IPS-18a (cell line): ENCODE measurements at regions not wholly inside any gene's neighbourhood (a gene's known extent, or its start where the extent isn't known, plus 50 kb on each side); places are given as distances from the start of the nearest gene placed in this dataset.

Experiments used
- H3K27ac ChIP-seq: one replicate; pipeline ENCODE4 v1.5.1; 2013; ENCODE audit warnings: low read length
- H3K27me3 ChIP-seq: one replicate; pipeline ENCODE4 v1.6.1; 2013; ENCODE audit warnings: mild to moderate bottlenecking, low read length; ENCODE audit not compliant: control insufficient read depth, insufficient read depth
- H3K36me3 ChIP-seq: one replicate; pipeline ENCODE4 v1.6.1; 2013; ENCODE audit warnings: low read depth, low read length; ENCODE audit not compliant: control insufficient read depth
- H3K4me1 ChIP-seq: one replicate; pipeline ENCODE4 v1.6.1; 2013; ENCODE audit warnings: low read depth, low read length; ENCODE audit not compliant: control insufficient read depth
- H3K4me3 ChIP-seq: one replicate; pipeline ENCODE4 v1.5.1; 2013; ENCODE audit warnings: low read length
- H3K9ac ChIP-seq: one replicate; pipeline ENCODE4 v1.6.1; 2013; ENCODE audit warnings: mild to moderate bottlenecking, low read length, moderate library complexity
- H3K9me3 ChIP-seq: one replicate; pipeline ENCODE4 v1.6.1; 2013; ENCODE audit warnings: low read depth, low read length; ENCODE audit not compliant: control insufficient read depth

GRCh38 chr9:26729187-26729586, 163.4 kb downstream of the CAAP1 start:
- Histone ChIP-seq H3K4me3 (no peak overlapping the region), H3K27ac (no peak overlapping the region), H3K27me3 (no peaks in the 10 kb centered on the region), H3K9ac (no peak overlapping the region), H3K9me3 (no peaks in the 10 kb centered on the region), H3K4me1 (no peaks in the 10 kb centered on the region), H3K36me3 (no peaks in the 10 kb centered on the region)

DNA sequence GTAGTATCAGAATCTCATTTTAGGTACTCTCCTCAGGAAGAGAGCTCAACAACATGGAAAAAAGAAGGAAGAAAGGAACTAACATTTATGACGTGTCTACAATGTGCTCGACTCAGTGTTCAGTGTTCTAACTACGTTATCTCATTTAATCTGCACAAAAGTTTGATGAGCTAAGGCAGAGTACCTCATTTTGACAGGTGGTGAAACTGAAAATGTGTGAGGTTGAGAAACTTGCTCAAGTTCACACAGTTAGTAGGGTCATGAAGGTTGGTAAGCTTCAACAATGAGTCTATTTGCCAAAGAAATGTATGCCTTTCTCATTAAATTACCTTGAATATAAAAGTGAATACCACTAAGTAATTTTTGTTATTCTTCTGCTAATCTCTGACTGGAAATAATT, 165.1 kb downstream of the CAAP1 start:
- Histone ChIP-seq H3K9me3 (no peaks in the 10 kb centered on the region), H3K27me3 (no peaks in the 10 kb centered on the region), H3K9ac (no peak overlapping the region), H3K36me3 (no peaks in the 10 kb centered on the region), H3K4me1 (no peaks in the 10 kb centered on the region), H3K27ac (no peak overlapping the region), H3K4me3 (no peak overlapping the region)

- no peaks in the 10 kb centered on the region for H3K9me3 ChIP-seq
- H3K36me3 ChIP-seq = no peaks in the 10 kb centered on the region
- no peaks in the 10 kb centered on the region for H3K4me1 ChIP-seq
- H3K27ac ChIP-seq = no peak overlapping the region
- no peak overlapping the region for H3K4me3 ChIP-seq
- no peaks in the 10 kb centered on the region for H3K27me3 ChIP-seq
- H3K9ac ChIP-seq = no peak overlapping the region
Observed at GRCh38 chr9:26725573-26725972, 167.0 kb downstream of the CAAP1 start.

DNA sequence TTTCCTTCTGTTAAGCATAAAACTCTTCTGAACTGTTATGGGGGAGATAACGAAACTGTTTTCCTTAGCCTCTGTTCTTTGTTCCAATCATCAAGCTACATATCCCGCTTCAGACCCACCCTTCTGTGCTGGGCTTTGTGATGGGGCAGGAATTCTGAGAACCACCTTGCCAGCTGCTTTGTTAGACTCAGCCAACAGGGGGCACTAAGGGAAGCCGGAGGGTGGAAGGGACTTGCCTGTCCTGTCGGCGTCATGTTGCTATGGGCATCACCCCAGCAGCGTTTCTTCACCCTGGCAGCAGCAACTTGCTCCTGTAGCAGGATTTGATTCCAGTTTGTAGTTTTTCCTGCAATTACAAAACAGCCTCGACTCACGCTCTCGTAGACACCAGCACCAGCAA, 169.1 kb downstream of the CAAP1 start:
- Histone ChIP-seq H3K27ac (no peak overlapping the region), H3K4me3 (no peak overlapping the region), H3K4me1 (no peaks in the 10 kb centered on the region), H3K27me3 (no peaks in the 10 kb centered on the region), H3K9me3 (no peaks in the 10 kb centered on the region), H3K9ac (no peak overlapping the region), H3K36me3 (no peaks in the 10 kb centered on the region)

DNA sequence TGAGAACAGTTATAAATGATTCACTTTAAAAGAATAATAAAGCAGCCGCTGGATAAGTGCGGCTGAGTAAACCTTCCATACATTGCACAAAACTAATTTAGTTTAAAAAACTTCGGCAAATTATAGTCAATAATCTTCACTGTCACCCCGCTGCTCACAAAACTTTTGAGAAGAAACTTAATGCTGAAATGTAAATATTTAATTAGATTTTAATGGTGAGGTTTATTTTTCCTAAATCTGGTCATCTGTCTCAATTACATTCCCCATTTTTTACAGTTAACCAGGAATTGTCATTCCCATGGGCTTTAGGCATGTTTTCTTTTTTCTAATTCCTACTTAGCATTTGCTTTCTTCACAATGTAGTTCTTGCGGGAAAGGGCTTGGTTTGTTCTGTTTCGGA, 169.8 kb downstream of the CAAP1 start:
- Histone ChIP-seq H3K27ac (no peak overlapping the region), H3K9ac (no peak overlapping the region)

GRCh38 chr9:26710008-26710407, 182.6 kb downstream of the CAAP1 start:
- Histone ChIP-seq H3K27me3 (no peaks in the 10 kb centered on the region), H3K9me3 (no peaks in the 10 kb centered on the region), H3K4me1 (no peaks in the 10 kb centered on the region)

More for the DNA sequence above, 169.8 kb downstream of the CAAP1 start:
- no peaks in the 10 kb centered on the region for H3K9me3 ChIP-seq
- H3K4me3 ChIP-seq = no peak overlapping the region
- no peaks in the 10 kb centered on the region for H3K36me3 ChIP-seq
- no peaks in the 10 kb centered on the region for H3K4me1 ChIP-seq
- no peaks in the 10 kb centered on the region for H3K27me3 ChIP-seq

GRCh38 chr9:26706223-26706622, 186.4 kb downstream of the CAAP1 start:
- Histone ChIP-seq H3K9me3 (no peaks in the 10 kb centered on the region), H3K27ac (no peak overlapping the region), H3K9ac (no peak overlapping the region), H3K36me3 (no peaks in the 10 kb centered on the region), H3K4me3 (no peak overlapping the region), H3K4me1 (no peaks in the 10 kb centered on the region), H3K27me3 (no peaks in the 10 kb centered on the region)

More at GRCh38 chr9:26710008-26710407, 182.6 kb downstream of the CAAP1 start:
- Histone ChIP-seq H3K27ac (no peak overlapping the region), H3K4me3 (no peak overlapping the region), H3K9ac (no peak overlapping the region), H3K36me3 (no peaks in the 10 kb centered on the region)

DNA sequence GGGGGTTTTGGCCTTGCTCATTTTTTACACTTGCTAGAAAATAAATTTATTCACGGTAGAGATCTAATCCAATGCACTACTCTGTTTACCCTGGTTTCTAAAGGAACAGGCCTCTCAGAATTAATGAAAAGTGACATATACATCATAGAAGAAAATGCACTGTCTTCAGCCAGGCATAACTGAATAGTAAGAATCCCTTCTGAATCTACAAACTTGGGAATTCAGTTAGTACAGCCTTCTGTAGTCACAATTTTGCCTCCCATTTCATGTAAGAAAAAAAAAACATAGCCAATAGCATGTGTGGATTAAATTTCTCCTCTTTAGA, 197.3 kb downstream of the CAAP1 start:
- H3K27ac ChIP-seq = no peak overlapping the region
- H3K4me1 ChIP-seq = no peaks in the 10 kb centered on the region
- H3K4me3 ChIP-seq = no peak overlapping the region
- H3K27me3 ChIP-seq = no peaks in the 10 kb centered on the region
- no peak overlapping the region for H3K9ac ChIP-seq
- no peaks in the 10 kb centered on the region for H3K36me3 ChIP-seq
- no peaks in the 10 kb centered on the region for H3K9me3 ChIP-seq

DNA sequence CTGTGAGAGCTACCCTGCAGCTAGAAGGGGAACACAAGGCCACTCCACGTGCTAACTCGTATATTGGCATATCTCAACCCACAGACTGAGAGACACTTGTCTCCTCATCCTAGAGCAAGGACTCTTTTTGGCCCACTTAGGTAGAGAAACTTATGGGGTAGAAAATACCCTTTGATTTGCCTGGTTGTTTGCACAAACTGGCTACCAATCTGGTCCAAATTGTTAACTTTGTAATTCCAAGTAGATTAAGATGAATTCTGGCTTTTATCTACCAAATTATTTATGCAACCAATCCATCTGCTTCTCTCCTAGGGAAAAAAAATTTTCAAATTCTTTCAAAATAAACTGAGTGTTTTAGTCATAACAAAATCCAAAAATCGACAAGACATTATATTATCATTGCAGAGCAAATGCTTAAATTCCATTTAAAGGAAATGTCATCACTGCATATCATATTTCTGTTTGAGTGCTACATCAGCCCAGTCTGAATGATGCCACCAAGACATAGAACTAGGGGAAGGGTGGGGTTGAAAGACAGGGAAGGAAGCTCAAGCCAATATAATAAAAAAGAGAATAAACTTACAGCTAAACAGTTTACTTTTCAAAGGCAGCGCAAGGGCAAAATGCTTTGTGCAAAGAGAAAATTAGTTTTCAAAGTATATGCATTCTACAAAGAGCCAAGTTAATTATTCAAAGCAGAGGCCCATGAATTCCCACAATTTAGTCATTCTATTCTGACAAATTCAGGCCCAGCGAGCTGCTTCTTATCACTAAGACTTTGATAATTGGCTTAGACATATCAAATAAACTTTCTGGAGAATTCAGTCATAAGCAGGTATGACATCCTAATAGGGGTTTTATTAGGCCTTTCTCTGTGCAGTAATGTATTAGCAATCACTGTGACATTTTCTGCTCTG, 198.0 kb downstream of the CAAP1 start:
- Histone ChIP-seq H3K9ac (no peak overlapping the region), H3K27ac (no peak overlapping the region), H3K9me3 (no peaks in the 10 kb centered on the region), H3K4me1 (no peaks in the 10 kb centered on the region), H3K4me3 (no peak overlapping the region), H3K36me3 (no peaks in the 10 kb centered on the region), H3K27me3 (no peaks in the 10 kb centered on the region)

GRCh38 chr9:26689041-26689440, 203.6 kb downstream of the CAAP1 start:
- Histone ChIP-seq H3K27ac (no peak overlapping the region), H3K9ac (no peak overlapping the region), H3K4me3 (no peak overlapping the region), H3K4me1 (no peaks in the 10 kb centered on the region), H3K9me3 (no peaks in the 10 kb centered on the region), H3K36me3 (no peaks in the 10 kb centered on the region), H3K27me3 (no peaks in the 10 kb centered on the region)

DNA sequence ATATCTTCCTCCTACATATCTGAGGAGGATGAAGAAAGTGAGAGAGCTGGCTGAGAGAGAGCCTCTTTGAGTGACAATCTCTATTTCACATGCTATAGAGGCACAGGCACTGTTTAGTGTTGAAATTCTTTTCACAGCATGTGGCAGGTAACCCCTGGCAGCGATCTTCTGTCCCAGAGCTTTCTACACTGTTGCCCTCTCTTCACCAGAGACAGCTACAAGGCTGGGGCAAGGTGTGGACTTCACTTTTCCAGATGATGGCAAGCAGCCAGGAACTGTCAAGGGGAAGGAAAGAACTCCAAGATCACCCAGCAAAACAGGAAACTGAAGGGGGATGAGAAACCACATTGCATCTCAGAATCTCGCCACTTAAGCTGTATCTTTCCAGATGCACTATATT, 205.2 kb downstream of the CAAP1 start:
- Histone ChIP-seq H3K36me3 (no peaks in the 10 kb centered on the region), H3K9me3 (no peaks in the 10 kb centered on the region), H3K27ac (no peak overlapping the region), H3K9ac (no peak overlapping the region), H3K4me3 (no peak overlapping the region), H3K27me3 (no peaks in the 10 kb centered on the region), H3K4me1 (no peaks in the 10 kb centered on the region)

DNA sequence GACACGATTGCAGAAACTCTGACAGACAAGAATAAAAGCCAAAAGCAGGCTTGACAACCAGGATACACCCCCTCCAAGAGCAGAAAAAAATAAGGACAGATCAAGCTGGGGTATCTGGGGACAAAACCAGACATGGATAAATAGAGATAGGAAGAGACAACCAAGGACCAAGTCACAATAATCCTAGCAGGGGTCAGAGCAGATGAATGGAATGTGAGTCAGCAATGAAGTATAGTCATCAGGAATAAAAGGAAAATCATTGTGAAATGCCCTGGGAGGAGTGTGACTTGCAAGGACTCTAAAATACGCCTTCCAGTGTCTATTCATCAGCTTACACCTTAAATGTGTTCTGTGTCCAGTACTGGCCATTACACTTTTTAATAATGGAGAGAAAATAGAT, 206.8 kb downstream of the CAAP1 start:
- H3K4me1 ChIP-seq = peaks cover 1% of the 10 kb centered on the region
- no peak overlapping the region for H3K9ac ChIP-seq
- H3K4me3 ChIP-seq = no peak overlapping the region
- H3K27ac ChIP-seq = no peak overlapping the region
- no peaks in the 10 kb centered on the region for H3K36me3 ChIP-seq
- no peaks in the 10 kb centered on the region for H3K9me3 ChIP-seq
- no peaks in the 10 kb centered on the region for H3K27me3 ChIP-seq
